Neural cell (in vitro differentiated cells): ENCODE measurements at regions not wholly inside any gene's neighbourhood (a gene's known extent, or its start where the extent isn't known, plus 50 kb on each side); places are given as distances from the start of the nearest gene placed in this dataset.

Experiments
- H2AFZ ChIP-seq: fragments of 200-600, 300-800 bp; sonication (generic), shearing (Covaris generic); 2 replicates; pipeline ENCODE4 v1.6.0; 2014; ENCODE audit warnings: low read depth, mild to moderate bottlenecking, antibody characterized with exemption, low read length, moderate library complexity
- H3F3A ChIP-seq: fragments of 200-600 bp; shearing (Covaris generic); 2 replicates; pipeline ENCODE4 v1.6.1; 2016; ENCODE audit warnings: mild to moderate bottlenecking, moderate library complexity, mixed read lengths, antibody characterized with exemption, low read length; ENCODE audit not compliant: insufficient read depth, poor library complexity, severe bottlenecking
- H3K27ac ChIP-seq: fragments of 200-600, 300-800 bp; sonication (generic), shearing (Covaris generic); 2 replicates; pipeline ENCODE4 v1.5.1; 2014; ENCODE audit warnings: mild to moderate bottlenecking, low read length, moderate library complexity
- H3K27me3 ChIP-seq: fragments of 300-800, 200-600 bp; sonication (generic), shearing (Covaris generic); 2 replicates; pipeline ENCODE4 v1.6.0; 2014; ENCODE audit warnings: mild to moderate bottlenecking, low read depth, low read length, moderate library complexity; ENCODE audit not compliant: insufficient read depth
- H3K36me3 ChIP-seq: fragments of 300-800, 200-600 bp; sonication (generic), shearing (Covaris generic); 2 replicates; pipeline ENCODE4 v1.5.1; 2014; ENCODE audit warnings: mild to moderate bottlenecking, antibody characterized with exemption, low read length, moderate library complexity; ENCODE audit not compliant: insufficient read depth
- H3K4me2 ChIP-seq: fragments of 300-800, 200-600 bp; sonication (generic), shearing (Covaris generic); 2 replicates; pipeline ENCODE4 v1.6.0; 2014; ENCODE audit warnings: mild to moderate bottlenecking, low read length
- H3K4me3 ChIP-seq: fragments of 300-800, 200-600 bp; sonication (generic), shearing (Covaris generic); 2 replicates; pipeline ENCODE4 v1.5.1; 2014; ENCODE audit warnings: mild to moderate bottlenecking, low read length, moderate library complexity
- H3K79me2 ChIP-seq: fragments of 200-600 bp; shearing (Covaris generic); replicated peaks from 2 replicates; pipeline ENCODE4 v1.6.0; 2014; ENCODE audit warnings: mild to moderate bottlenecking, low read length, moderate library complexity; ENCODE audit not compliant: insufficient read depth
- H3K9ac ChIP-seq: fragments of 300-800, 200-600 bp; sonication (generic), shearing (Covaris generic); 2 replicates; pipeline ENCODE4 v1.6.1; 2016; ENCODE audit warnings: mild to moderate bottlenecking, low read length, mixed read lengths
- H3K9me2 ChIP-seq: fragments of 200-600 bp; shearing (Covaris generic); 2 replicates; pipeline ENCODE4 v1.6.1; 2016; ENCODE audit warnings: mild to moderate bottlenecking, low read length, mixed read lengths; ENCODE audit not compliant: insufficient read depth
- H3K9me3 ChIP-seq: fragments of 200-600, 300-800 bp; sonication (generic), shearing (Covaris generic); 2 replicates; pipeline ENCODE4 v1.6.1; 2016; ENCODE audit warnings: mild to moderate bottlenecking, mixed run types, low read length, moderate library complexity, mixed read lengths
- H4K20me1 ChIP-seq: fragments of 200-600 bp; shearing (Covaris generic); 2 replicates; pipeline ENCODE4 v1.6.1; 2016; ENCODE audit warnings: mild to moderate bottlenecking, mixed run types; ENCODE audit not compliant: insufficient read depth
- EP300 ChIP-seq: fragments of 450-650 bp; conservative IDR thresholded peaks from 2 replicates; pipeline ENCODE4 v1.6.1; 2014; ENCODE audit warnings: antibody characterized with exemption, mild to moderate bottlenecking, moderate library complexity; ENCODE audit not compliant: poor library complexity, severe bottlenecking
- EZH2 ChIP-seq: fragments of 200-600, 300-800 bp; shearing (Covaris generic), sonication (generic); IDR thresholded peaks from 2 replicates; pipeline ENCODE4 v1.6.1; 2014; ENCODE audit warnings: antibody characterized with exemption, low read length, borderline replicate concordance, mild to moderate bottlenecking; ENCODE audit not compliant: insufficient read depth, poor library complexity, severe bottlenecking
- MXI1 ChIP-seq: fragments of 450-650 bp; conservative IDR thresholded peaks from 2 replicates; pipeline ENCODE4 v1.6.1; 2014; ENCODE audit warnings: antibody characterized with exemption, mild to moderate bottlenecking; ENCODE audit not compliant: poor library complexity, severe bottlenecking
- POLR2AphosphoS5 ChIP-seq: IDR thresholded peaks from 2 replicates; pipeline ENCODE4 v1.6.1; 2012
- RAD21 ChIP-seq: fragments of 450-650 bp; conservative IDR thresholded peaks from 2 replicates; pipeline ENCODE4 v1.6.1; 2014; ENCODE audit warnings: antibody characterized with exemption, mild to moderate bottlenecking, moderate library complexity
- SMC3 ChIP-seq: fragments of 450-650 bp; conservative IDR thresholded peaks from 2 replicates; pipeline ENCODE4 v1.6.1; 2014; ENCODE audit warnings: antibody characterized with exemption, mild to moderate bottlenecking, moderate library complexity; ENCODE audit not compliant: poor library complexity
- TAF1 ChIP-seq: IDR thresholded peaks from 2 replicates; pipeline ENCODE4 v1.6.1; 2012; ENCODE audit warnings: low read depth
- TF ChIP-seq, protein P1 (sequence below): IDR thresholded peaks from 2 replicates; pipeline ENCODE4 v1.6.1; 2012; ENCODE audit warnings: borderline replicate concordance
- TF ChIP-seq, protein P2 (sequence below): fragments of 450-650 bp; IDR thresholded peaks from 2 replicates; pipeline ENCODE4 v1.5.1; 2014; ENCODE audit warnings: antibody characterized with exemption, mild to moderate bottlenecking, moderate library complexity; ENCODE audit not compliant: poor library complexity, severe bottlenecking

DNA sequence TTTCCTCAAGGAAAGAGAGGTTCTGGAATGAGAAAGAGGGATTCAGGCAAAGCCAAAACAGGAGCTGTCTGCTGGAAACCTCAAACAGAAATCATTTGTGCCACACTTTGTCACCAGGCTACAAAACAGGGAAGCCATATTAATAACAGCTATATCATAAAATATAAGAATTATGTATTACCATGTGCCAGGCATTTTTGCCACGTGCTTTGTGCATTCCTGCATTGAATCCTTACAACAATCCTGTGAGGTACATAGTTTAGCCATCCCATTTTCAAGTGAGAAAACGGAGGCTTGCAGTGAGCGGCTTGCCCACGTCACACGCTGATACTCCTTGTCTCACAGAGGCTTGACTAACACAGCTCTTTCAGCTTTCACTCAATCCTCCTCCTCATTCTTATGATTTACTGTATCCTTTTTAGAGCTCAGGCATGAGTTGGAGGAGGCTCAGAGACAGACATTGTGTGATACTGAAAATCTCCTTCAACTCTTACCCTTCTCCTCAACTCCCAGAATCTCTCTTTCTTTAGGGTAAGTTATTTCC, 148.4 kb upstream of the MEX3C start:
- Histone ChIP-seq H3K9me3 (no peaks in the 10 kb centered on the region), H3K9me2 (no peaks in the 10 kb centered on the region), H3F3A (no peaks in the 10 kb centered on the region), H3K9ac (no peak overlapping the region), H3K27me3 (no peaks in the 10 kb centered on the region), H3K79me2 (no peaks in the 10 kb centered on the region), H3K27ac (no peak overlapping the region), H3K36me3 (no peaks in the 10 kb centered on the region), H2AFZ (no peak overlapping the region), H3K4me2 (no peak overlapping the region), H4K20me1 (no peaks in the 10 kb centered on the region), H3K4me3 (no peak overlapping the region)
- TF ChIP-seq MXI1 (no peak), EP300 (no peak), RAD21 (no peak), POLR2AphosphoS5 (no peak), SMC3 (no peak), TAF1 (no peak), EZH2 (no peak)
- TF ChIP-seq, protein P1, sequence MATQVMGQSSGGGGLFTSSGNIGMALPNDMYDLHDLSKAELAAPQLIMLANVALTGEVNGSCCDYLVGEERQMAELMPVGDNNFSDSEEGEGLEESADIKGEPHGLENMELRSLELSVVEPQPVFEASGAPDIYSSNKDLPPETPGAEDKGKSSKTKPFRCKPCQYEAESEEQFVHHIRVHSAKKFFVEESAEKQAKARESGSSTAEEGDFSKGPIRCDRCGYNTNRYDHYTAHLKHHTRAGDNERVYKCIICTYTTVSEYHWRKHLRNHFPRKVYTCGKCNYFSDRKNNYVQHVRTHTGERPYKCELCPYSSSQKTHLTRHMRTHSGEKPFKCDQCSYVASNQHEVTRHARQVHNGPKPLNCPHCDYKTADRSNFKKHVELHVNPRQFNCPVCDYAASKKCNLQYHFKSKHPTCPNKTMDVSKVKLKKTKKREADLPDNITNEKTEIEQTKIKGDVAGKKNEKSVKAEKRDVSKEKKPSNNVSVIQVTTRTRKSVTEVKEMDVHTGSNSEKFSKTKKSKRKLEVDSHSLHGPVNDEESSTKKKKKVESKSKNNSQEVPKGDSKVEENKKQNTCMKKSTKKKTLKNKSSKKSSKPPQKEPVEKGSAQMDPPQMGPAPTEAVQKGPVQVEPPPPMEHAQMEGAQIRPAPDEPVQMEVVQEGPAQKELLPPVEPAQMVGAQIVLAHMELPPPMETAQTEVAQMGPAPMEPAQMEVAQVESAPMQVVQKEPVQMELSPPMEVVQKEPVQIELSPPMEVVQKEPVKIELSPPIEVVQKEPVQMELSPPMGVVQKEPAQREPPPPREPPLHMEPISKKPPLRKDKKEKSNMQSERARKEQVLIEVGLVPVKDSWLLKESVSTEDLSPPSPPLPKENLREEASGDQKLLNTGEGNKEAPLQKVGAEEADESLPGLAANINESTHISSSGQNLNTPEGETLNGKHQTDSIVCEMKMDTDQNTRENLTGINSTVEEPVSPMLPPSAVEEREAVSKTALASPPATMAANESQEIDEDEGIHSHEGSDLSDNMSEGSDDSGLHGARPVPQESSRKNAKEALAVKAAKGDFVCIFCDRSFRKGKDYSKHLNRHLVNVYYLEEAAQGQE = no peak
- TF ChIP-seq, protein P2, sequence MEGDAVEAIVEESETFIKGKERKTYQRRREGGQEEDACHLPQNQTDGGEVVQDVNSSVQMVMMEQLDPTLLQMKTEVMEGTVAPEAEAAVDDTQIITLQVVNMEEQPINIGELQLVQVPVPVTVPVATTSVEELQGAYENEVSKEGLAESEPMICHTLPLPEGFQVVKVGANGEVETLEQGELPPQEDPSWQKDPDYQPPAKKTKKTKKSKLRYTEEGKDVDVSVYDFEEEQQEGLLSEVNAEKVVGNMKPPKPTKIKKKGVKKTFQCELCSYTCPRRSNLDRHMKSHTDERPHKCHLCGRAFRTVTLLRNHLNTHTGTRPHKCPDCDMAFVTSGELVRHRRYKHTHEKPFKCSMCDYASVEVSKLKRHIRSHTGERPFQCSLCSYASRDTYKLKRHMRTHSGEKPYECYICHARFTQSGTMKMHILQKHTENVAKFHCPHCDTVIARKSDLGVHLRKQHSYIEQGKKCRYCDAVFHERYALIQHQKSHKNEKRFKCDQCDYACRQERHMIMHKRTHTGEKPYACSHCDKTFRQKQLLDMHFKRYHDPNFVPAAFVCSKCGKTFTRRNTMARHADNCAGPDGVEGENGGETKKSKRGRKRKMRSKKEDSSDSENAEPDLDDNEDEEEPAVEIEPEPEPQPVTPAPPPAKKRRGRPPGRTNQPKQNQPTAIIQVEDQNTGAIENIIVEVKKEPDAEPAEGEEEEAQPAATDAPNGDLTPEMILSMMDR = no peak

DNA sequence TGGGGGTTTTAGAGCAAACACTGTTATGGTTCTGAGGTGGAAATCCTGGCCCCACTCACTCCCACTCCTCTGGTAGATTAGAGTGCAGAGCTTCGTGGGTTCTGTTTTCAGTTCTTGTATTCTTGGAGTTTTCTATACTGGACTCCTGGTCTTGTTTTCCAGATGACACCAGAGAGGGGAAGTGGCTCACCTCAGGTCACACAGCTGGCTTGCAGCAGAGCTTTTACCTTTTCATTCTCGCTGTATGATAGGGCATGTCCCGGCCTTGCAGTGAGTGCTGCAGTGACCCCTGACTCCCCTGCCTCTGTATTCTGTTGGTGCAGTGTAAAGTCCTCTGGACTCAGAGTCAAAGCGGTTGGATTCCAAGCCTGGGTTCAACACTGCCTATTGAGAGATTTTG, 148.9 kb upstream of the MEX3C start:
- no peaks in the 10 kb centered on the region for H3F3A ChIP-seq

More for the DNA sequence above, 148.9 kb upstream of the MEX3C start:
- no peaks in the 10 kb centered on the region for H4K20me1 ChIP-seq
- no peak overlapping the region for H3K9ac ChIP-seq
- no peak overlapping the region for H2AFZ ChIP-seq
- H3K36me3 ChIP-seq = no peaks in the 10 kb centered on the region
- H3K4me2 ChIP-seq = no peak overlapping the region
- no peak overlapping the region for H3K4me3 ChIP-seq
- no peaks in the 10 kb centered on the region for H3K9me2 ChIP-seq
- H3K27me3 ChIP-seq = no peaks in the 10 kb centered on the region
- H3K9me3 ChIP-seq = no peaks in the 10 kb centered on the region
- no peak for TF ChIP-seq MXI1
- TF ChIP-seq EZH2 = no peak
- TF ChIP-seq, protein P1 = no peak
- TF ChIP-seq SMC3 = no peak
- TF ChIP-seq, protein P2 = no peak
- no peaks in the 10 kb centered on the region for H3K79me2 ChIP-seq
- no peak overlapping the region for H3K27ac ChIP-seq
